ENCODE measurements at regions not wholly inside any gene's neighbourhood (a gene's known extent, or its start where the extent isn't known, plus 50 kb on each side); places are given as distances from the start of the nearest gene placed in this dataset.
"Not testable (repeated sequence)": the region's sequence is repeated elsewhere in the genome, so short reads cannot be mapped to it uniquely, and the experiment has no call there.

DNA sequence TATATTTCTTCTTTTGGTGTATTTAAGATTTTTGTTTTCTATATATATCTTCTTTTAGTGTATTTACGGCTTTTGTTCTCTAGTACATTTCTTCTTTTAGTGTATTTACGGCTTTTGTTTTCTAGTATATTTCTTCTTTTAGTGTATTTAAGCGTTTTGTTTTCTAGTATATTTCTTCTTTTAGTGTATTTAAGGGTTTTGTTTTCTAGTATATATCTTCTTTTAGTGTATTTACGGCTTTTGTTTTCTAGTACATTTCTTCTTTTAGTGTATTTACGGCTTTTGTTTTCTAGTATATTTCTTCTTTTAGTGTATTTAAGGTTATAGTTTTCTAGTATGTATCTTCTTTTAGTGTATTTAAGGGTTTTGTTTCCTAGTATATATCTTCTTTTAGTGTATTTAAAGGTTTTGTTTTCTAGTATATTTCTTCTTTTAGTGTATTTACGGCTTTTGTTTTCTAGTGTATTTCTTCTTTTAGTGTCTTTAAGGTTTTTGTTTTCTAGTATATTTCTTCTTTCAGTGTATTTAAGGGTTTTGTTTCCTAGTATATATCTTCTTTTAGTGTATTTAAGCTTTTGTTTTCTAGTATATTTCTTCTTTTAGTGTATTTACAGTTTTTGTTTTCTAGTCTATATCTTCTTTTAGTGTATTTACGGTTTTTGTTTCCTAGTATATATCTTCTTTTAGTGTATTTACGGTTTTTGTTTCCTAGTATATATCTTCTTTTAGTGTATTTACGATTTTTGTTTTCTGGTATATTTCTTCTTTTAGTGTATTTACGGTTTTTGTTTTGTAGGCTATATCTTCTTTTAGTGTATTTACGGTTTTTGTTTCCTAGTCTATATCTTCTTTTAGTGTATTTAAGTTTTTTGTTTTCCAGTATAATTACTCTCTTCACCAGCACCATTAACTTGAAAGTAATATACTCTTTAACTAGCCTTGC lies 249.4 kb downstream of the SHOX start:
- not testable (repeated sequence) for H3K4me3 ChIP-seq (ENCODE audit: low read length in 3 of 3); H3K4me1 ChIP-seq (ENCODE audit: control insufficient read depth in 3 of 3, insufficient read depth in 3 of 3, low read length in 3 of 3); H3K9me3 ChIP-seq (ENCODE audit: control insufficient read depth in 3 of 3, low read length in 3 of 3); H3K27me3 ChIP-seq (ENCODE audit: control insufficient read depth in 3 of 3, insufficient read depth in 3 of 3, low read length in 3 of 3); H3K9ac ChIP-seq (ENCODE audit: low read depth in 1 of 3, low read length in 3 of 3); H3K27ac ChIP-seq (ENCODE audit: low read depth, low read length); H3K36me3 ChIP-seq (ENCODE audit: control insufficient read depth in 3 of 3, insufficient read depth in 3 of 3, low read length in 3 of 3)

DNA sequence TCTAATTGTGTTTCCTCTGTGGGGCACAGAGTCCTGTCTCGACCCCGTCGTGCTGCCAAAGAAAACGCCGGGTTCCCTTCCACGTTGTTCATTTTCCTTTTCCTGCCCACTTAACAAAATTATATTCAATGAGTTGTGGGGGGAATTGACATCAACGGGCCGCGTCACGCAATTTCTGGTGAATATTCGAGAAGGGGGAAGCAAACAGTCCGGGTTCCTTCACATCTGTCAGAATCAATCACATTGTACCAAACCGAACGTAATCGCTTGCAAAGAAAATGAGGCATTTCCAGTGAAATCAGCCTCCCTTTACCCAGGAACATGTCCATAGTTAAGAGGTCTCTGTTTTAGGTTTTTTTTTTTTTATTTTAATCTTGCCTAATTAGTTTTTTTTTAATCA lies 243.5 kb downstream of the SHOX start:
- Histone ChIP-seq H3K4me3 (ENCODE audit: low read length in 3 of 3) (no peak overlapping the region), H3K27ac (ENCODE audit: low read depth, low read length) (no peak overlapping the region), H3K9me3 (ENCODE audit: control insufficient read depth in 3 of 3, low read length in 3 of 3) (peaks cover 2 to 6% (median 4%) of the 10 kb centered on the region in 3 donors), H3K36me3 (ENCODE audit: control insufficient read depth in 3 of 3, insufficient read depth in 3 of 3, low read length in 3 of 3) (no peaks in the 10 kb centered on the region), H3K27me3 (ENCODE audit: control insufficient read depth in 3 of 3, insufficient read depth in 3 of 3, low read length in 3 of 3) (peaks cover 0 to 2% (median 0%) of the 10 kb centered on the region in 3 donors), H3K4me1 (ENCODE audit: control insufficient read depth in 3 of 3, insufficient read depth in 3 of 3, low read length in 3 of 3) (no peaks in the 10 kb centered on the region), H3K9ac (ENCODE audit: low read depth in 1 of 3, low read length in 3 of 3) (no peak overlapping the region)

DNA sequence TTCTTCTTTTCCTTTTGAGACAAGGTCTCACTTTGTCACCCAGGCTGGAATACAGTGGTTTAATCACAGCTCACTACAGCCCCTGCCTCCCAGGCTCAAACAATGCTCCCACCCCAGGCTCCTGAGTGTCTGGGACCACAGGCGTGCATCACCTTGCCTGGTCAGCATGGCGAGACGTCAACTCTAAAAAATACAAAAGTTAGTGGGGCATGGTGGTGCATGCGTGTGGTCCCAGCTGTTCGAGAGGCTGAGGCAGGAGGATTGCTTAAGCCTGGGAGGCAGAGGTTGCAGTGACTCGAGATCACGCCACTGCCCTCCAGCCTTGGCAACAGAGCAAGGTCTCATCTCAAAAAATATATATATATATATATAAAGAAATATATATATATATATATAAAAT lies 242.4 kb downstream of the SHOX start:
- Histone ChIP-seq H3K36me3 (ENCODE audit: control insufficient read depth in 3 of 3, insufficient read depth in 3 of 3, low read length in 3 of 3) (no peaks in the 10 kb centered on the region), H3K4me3 (ENCODE audit: low read length in 3 of 3) (no peak overlapping the region)

DNA sequence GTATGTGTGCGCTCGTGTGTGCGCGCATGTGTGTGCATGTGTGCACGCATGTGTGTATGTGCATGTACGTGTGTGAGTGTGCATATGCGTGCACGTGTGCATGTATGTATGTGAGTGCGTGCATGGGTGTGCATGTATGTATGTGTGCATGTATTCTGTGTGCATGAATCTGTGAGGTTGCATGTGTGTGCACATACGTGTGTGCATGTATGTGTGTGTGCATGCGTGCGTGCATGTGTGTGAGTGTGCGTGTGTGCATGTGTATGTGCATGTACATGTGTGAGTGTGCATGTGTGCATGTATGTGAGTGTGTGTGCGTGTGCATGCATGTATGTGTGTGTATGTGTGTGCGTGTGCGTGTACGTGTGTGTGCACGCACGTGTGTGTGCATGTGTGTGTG lies 241.5 kb downstream of the SHOX start:
- H3K4me3 ChIP-seq (ENCODE audit: low read length in 3 of 3), result no peak overlapping the region

More for the DNA sequence above, 242.4 kb downstream of the SHOX start:
- Histone ChIP-seq H3K27me3 (ENCODE audit: control insufficient read depth in 3 of 3, insufficient read depth in 3 of 3, low read length in 3 of 3) (peaks cover 1 to 5% (median 5%) of the 10 kb centered on the region in 3 donors), H3K9ac (ENCODE audit: low read depth in 1 of 3, low read length in 3 of 3) (no peak overlapping the region), H3K4me1 (ENCODE audit: control insufficient read depth in 3 of 3, insufficient read depth in 3 of 3, low read length in 3 of 3) (no peaks in the 10 kb centered on the region), H3K9me3 (ENCODE audit: control insufficient read depth in 3 of 3, low read length in 3 of 3) (peaks cover 2 to 6% (median 4%) of the 10 kb centered on the region in 3 donors), H3K27ac (ENCODE audit: low read depth, low read length) (no peak overlapping the region)

DNA sequence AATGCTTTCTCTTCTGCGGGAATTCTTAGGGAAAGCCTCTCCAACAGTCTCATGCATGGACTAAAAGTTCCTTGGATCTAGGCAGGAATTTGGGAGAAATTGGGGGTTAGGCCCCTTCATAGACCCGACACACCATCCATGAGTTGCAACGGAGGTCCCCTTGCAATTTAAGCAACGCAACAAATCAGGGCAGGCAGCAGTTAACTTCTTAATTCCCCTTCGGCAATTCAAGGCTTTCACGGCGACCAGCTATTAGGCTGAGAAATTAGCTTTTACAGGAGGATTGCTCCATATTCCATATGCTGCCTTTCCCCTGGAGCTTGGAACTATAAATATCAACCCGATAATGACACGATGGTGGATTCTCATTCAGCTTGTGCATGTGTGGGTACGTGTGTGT lies 241.0 kb downstream of the SHOX start:
- no peak overlapping the region for H3K27ac ChIP-seq (ENCODE audit: low read depth, low read length)
- no peaks in the 10 kb centered on the region for H3K4me1 ChIP-seq (ENCODE audit: control insufficient read depth in 3 of 3, insufficient read depth in 3 of 3, low read length in 3 of 3)
- no peaks in the 10 kb centered on the region for H3K36me3 ChIP-seq (ENCODE audit: control insufficient read depth in 3 of 3, insufficient read depth in 3 of 3, low read length in 3 of 3)
- no peak overlapping the region for H3K4me3 ChIP-seq (ENCODE audit: low read length in 3 of 3)
- peaks cover 5 to 7% (median 6%) of the 10 kb centered on the region in 3 donors for H3K27me3 ChIP-seq (ENCODE audit: control insufficient read depth in 3 of 3, insufficient read depth in 3 of 3, low read length in 3 of 3)
- H3K9me3 ChIP-seq (ENCODE audit: control insufficient read depth in 3 of 3, low read length in 3 of 3), result peaks cover 0 to 4% (median 0%) of the 10 kb centered on the region in 3 donors
- H3K9ac ChIP-seq (ENCODE audit: low read depth in 1 of 3, low read length in 3 of 3), result no peak overlapping the region

More for the DNA sequence above, 241.5 kb downstream of the SHOX start:
- Histone ChIP-seq H3K9me3 (ENCODE audit: control insufficient read depth in 3 of 3, low read length in 3 of 3) (peaks cover 0 to 4% (median 0%) of the 10 kb centered on the region in 3 donors), H3K4me1 (ENCODE audit: control insufficient read depth in 3 of 3, insufficient read depth in 3 of 3, low read length in 3 of 3) (no peaks in the 10 kb centered on the region), H3K36me3 (ENCODE audit: control insufficient read depth in 3 of 3, insufficient read depth in 3 of 3, low read length in 3 of 3) (no peaks in the 10 kb centered on the region), H3K27ac (ENCODE audit: low read depth, low read length) (no peak overlapping the region), H3K27me3 (ENCODE audit: control insufficient read depth in 3 of 3, insufficient read depth in 3 of 3, low read length in 3 of 3) (peaks cover 5 to 7% (median 6%) of the 10 kb centered on the region in 3 donors), H3K9ac (ENCODE audit: low read depth in 1 of 3, low read length in 3 of 3) (no peak overlapping the region)

DNA sequence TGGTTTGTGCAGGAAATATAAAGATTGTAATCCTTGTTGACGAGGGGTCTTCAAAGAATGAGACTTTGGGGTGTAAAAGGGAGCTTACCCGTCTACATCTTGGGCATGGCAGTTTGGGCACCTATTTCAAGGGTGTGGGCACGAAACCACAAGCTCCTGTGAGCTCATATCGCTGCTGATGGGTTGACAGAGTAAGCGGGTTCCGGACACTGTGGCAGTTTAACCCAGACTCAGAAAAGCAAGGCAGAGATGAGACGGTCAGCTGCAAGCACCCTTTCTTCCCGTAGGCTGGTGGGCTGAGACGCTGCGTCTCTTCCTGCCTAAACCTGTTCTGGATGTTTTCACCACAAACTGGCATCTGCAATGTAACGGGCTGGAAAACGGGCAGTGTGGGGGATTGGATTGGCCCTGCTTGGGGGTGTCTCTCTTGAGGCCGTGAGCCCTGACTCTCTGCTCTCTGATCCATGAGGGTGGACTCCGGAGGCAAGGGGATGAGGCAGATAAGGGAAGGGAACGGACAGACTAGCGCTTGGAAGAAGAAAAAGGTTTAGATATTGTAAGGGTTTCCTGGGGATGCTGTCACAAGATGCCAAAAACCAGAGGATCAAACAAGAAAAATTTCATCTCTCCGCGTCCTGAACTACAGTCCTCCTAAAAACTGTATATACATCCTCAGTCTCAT lies 237.5 kb downstream of the SHOX start:
- H3K9ac ChIP-seq (ENCODE audit: low read depth in 1 of 3, low read length in 3 of 3), result no peak overlapping the region
- H3K27me3 ChIP-seq (ENCODE audit: control insufficient read depth in 3 of 3, insufficient read depth in 3 of 3, low read length in 3 of 3), result peaks cover 5 to 9% (median 6%) of the 10 kb centered on the region in 3 donors
- H3K36me3 ChIP-seq (ENCODE audit: control insufficient read depth in 3 of 3, insufficient read depth in 3 of 3, low read length in 3 of 3), result no peaks in the 10 kb centered on the region
- no peak overlapping the region for H3K27ac ChIP-seq (ENCODE audit: low read depth, low read length)
- no peak overlapping the region for H3K4me3 ChIP-seq (ENCODE audit: low read length in 3 of 3)
- H3K4me1 ChIP-seq (ENCODE audit: control insufficient read depth in 3 of 3, insufficient read depth in 3 of 3, low read length in 3 of 3), result no peaks in the 10 kb centered on the region
- H3K9me3 ChIP-seq (ENCODE audit: control insufficient read depth in 3 of 3, low read length in 3 of 3), result peaks cover 0 to 4% (median 0%) of the 10 kb centered on the region in 3 donors

DNA sequence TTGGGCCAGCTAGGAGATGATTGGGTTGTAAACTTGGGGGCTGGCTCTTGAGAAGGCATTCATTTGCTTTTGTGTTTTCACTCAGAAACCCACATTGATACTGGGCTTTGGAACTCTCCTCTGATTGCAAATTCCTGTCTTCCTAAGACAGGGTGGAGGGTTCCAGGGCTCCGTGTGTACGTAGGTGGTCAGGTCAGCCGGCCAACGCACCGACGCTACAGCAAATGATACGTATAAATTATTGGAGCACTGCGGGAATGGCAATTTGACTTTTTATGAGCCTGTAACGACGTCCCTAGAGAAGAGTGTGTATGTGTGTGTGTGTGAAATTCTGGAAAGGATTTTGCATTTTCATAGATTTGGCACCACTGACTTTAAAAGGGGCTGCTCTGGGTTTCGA lies 236.9 kb downstream of the SHOX start:
- H3K27ac ChIP-seq (ENCODE audit: low read depth, low read length), result no peak overlapping the region
- peaks cover 5 to 9% (median 6%) of the 10 kb centered on the region in 3 donors for H3K27me3 ChIP-seq (ENCODE audit: control insufficient read depth in 3 of 3, insufficient read depth in 3 of 3, low read length in 3 of 3)
- no peaks in the 10 kb centered on the region for H3K36me3 ChIP-seq (ENCODE audit: control insufficient read depth in 3 of 3, insufficient read depth in 3 of 3, low read length in 3 of 3)
- H3K9me3 ChIP-seq (ENCODE audit: control insufficient read depth in 3 of 3, low read length in 3 of 3), result peaks cover 0 to 4% (median 0%) of the 10 kb centered on the region in 3 donors
- no peaks in the 10 kb centered on the region for H3K4me1 ChIP-seq (ENCODE audit: control insufficient read depth in 3 of 3, insufficient read depth in 3 of 3, low read length in 3 of 3)
- H3K4me3 ChIP-seq (ENCODE audit: low read length in 3 of 3), result no peak overlapping the region
- no peak overlapping the region for H3K9ac ChIP-seq (ENCODE audit: low read depth in 1 of 3, low read length in 3 of 3)

DNA sequence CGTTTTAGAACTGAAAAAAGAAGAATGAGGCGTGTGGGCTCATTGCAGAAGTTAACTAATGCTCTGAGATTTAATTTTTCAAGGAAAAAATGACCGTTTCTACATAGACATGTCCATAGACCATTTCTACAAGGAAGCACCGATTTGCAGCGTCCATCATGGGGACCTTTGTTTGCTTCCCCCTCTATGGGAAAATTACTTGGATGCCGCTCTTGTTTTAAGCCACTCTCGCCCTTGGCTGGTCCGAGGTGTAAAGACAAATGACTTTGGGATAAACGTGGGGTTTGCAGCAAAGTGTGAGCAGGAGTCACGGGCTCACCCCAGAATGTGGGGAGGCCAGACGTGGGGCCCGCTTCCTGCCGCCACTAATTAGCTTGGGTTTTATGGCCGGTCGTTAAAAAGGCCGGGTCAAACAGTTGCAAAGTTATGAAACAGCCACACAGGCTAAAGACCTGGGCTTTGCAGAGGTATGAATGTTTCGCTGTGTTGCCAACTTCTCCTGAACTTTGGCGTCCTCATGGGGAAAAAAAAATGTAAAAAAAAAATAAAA lies 235.9 kb downstream of the SHOX start:
- H3K36me3 ChIP-seq (ENCODE audit: control insufficient read depth in 3 of 3, insufficient read depth in 3 of 3, low read length in 3 of 3), result no peaks in the 10 kb centered on the region
- H3K9ac ChIP-seq (ENCODE audit: low read depth in 1 of 3, low read length in 3 of 3), result no peak overlapping the region
- H3K4me3 ChIP-seq (ENCODE audit: low read length in 3 of 3), result no peak overlapping the region
- H3K27ac ChIP-seq (ENCODE audit: low read depth, low read length), result no peak overlapping the region
- H3K9me3 ChIP-seq (ENCODE audit: control insufficient read depth in 3 of 3, low read length in 3 of 3), result no peaks in the 10 kb centered on the region
- no peaks in the 10 kb centered on the region for H3K4me1 ChIP-seq (ENCODE audit: control insufficient read depth in 3 of 3, insufficient read depth in 3 of 3, low read length in 3 of 3)
- peaks cover 3 to 9% (median 6%) of the 10 kb centered on the region in 3 donors for H3K27me3 ChIP-seq (ENCODE audit: control insufficient read depth in 3 of 3, insufficient read depth in 3 of 3, low read length in 3 of 3)

DNA sequence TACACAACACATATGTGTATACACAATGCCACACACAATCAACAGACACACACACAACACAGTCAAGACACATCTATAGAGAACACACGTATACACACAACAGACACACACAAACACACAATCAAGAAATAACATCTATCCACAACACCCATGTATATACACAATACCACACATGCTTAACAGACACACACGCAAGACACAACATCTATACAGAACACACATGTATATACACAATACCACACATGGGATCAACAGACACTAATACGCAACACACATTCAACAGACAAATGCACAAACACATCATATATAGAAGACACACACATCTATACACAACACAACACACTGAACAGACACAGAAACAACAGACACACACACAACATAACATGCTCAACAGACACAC lies 234.8 kb downstream of the SHOX start:
- Histone ChIP-seq H3K9me3 (ENCODE audit: control insufficient read depth in 3 of 3, low read length in 3 of 3) (no peaks in the 10 kb centered on the region), H3K36me3 (ENCODE audit: control insufficient read depth in 3 of 3, insufficient read depth in 3 of 3, low read length in 3 of 3) (no peaks in the 10 kb centered on the region), H3K27me3 (ENCODE audit: control insufficient read depth in 3 of 3, insufficient read depth in 3 of 3, low read length in 3 of 3) (peaks cover 3 to 9% (median 6%) of the 10 kb centered on the region in 3 donors), H3K4me1 (ENCODE audit: control insufficient read depth in 3 of 3, insufficient read depth in 3 of 3, low read length in 3 of 3) (no peaks in the 10 kb centered on the region), H3K4me3 (ENCODE audit: low read length in 3 of 3) (no peak overlapping the region), H3K9ac (ENCODE audit: low read depth in 1 of 3, low read length in 3 of 3) (no peak overlapping the region), H3K27ac (ENCODE audit: low read depth, low read length) (no peak overlapping the region)

DNA sequence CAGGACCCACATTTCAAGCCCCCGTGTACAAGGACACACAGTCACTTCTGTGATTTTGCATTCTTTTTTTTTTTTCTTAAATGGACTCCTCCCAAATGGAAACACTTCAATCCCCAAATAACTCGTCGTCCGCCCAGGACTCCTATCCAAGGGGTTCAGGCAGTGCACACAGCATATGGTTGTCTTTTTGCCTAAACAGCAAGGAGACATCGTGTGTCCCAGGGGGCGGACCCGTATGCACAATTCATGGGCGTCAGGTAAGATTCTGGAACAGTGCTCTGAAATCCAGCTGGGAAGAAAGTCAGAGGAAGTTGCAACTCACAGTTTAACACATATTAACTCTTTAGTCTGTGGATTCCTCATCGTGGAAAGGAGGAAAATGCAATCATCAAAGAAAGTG lies 231.3 kb downstream of the SHOX start:
- no peaks in the 10 kb centered on the region for H3K4me1 ChIP-seq (ENCODE audit: control insufficient read depth in 3 of 3, insufficient read depth in 3 of 3, low read length in 3 of 3)
- H3K4me3 ChIP-seq (ENCODE audit: low read length in 3 of 3), result no peak overlapping the region
- H3K27me3 ChIP-seq (ENCODE audit: control insufficient read depth in 3 of 3, insufficient read depth in 3 of 3, low read length in 3 of 3), result peaks cover 0 to 2% (median 0%) of the 10 kb centered on the region in 3 donors
- H3K9me3 ChIP-seq (ENCODE audit: control insufficient read depth in 3 of 3, low read length in 3 of 3), result no peaks in the 10 kb centered on the region
- no peak overlapping the region for H3K27ac ChIP-seq (ENCODE audit: low read depth, low read length)
- no peak overlapping the region for H3K9ac ChIP-seq (ENCODE audit: low read depth in 1 of 3, low read length in 3 of 3)
- no peaks in the 10 kb centered on the region for H3K36me3 ChIP-seq (ENCODE audit: control insufficient read depth in 3 of 3, insufficient read depth in 3 of 3, low read length in 3 of 3)

Measured in skeletal muscle tissue (tissue), 3 donors.